GM23338 (cell line): ENCODE measurements at regions not wholly inside any gene's neighbourhood (a gene's known extent, or its start where the extent isn't known, plus 50 kb on each side); places are given as distances from the start of the nearest gene placed in this dataset.

Experiments
- CREB1 ChIP-seq: fragments of 250-450 bp; sonication (Bioruptor Pico); IDR thresholded peaks from 2 replicates; pipeline ENCODE4 v1.5.0; 2020; ENCODE audit warnings: low read depth, mild to moderate bottlenecking, moderate library complexity
- CTCF ChIP-seq, 2 experiments: fragments of 200-600 bp in 1 of 2; sonication (generic) in 1 of 2; conservative IDR thresholded peaks; 2 replicates each; pipeline versions ENCODE4 v1.5.1 to v1.6.1; 2016 to 2017; ENCODE audit warnings: antibody characterized with exemption in 2 of 2, low read depth in 2 of 2, mild to moderate bottlenecking in 2 of 2, moderate library complexity in 1 of 2
- EZH2 ChIP-seq: fragments of 200-600 bp; sonication (generic); IDR thresholded peaks from one replicate; pipeline ENCODE4 v1.8.0; 2017; ENCODE audit warnings: antibody characterized with exemption, mild to moderate bottlenecking, low read depth; ENCODE audit not compliant: unreplicated experiment
- EZH2phosphoT487 ChIP-seq: fragments of 200-600 bp; sonication (generic); IDR thresholded peaks from one replicate; pipeline ENCODE4 v1.8.1; 2018; ENCODE audit warnings: antibody characterized with exemption; ENCODE audit not compliant: unreplicated experiment
- POLR2AphosphoS5 ChIP-seq: IDR thresholded peaks from 2 replicates; pipeline ENCODE4 v1.6.1; 2016; ENCODE audit warnings: antibody characterized with exemption, low read depth
- REST ChIP-seq: IDR thresholded peaks from one replicate; pipeline ENCODE4 v1.6.1; 2018; ENCODE audit warnings: antibody characterized with exemption; ENCODE audit not compliant: unreplicated experiment
- ZNF114 ChIP-seq: fragments of 250-450 bp; sonication (Bioruptor Pico); IDR thresholded peaks from 2 replicates; pipeline ENCODE4 v1.5.0; 2020; ENCODE audit warnings: mild to moderate bottlenecking, moderate library complexity

DNA sequence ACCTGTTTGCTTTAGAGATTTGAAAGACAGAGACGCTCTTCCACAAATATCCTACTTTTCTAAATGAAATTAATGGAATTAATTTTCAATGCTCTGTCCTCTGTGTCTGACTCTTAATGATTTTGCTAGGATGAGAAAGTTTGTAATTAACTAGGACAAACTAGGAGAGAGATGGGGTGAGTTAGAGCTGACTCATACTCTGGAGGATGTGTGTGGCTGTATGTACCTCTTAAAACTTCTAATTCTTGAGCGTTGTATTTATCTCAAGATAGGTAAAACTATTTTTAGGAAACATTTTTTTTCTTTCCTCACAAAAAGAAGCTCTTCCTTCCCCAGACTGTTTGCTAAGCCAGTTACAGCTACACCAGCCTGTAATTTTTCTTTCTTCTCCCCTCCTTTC, 178.8 kb upstream of the ANKRD30A start:
- TF ChIP-seq CTCF (conservative IDR thresholded peaks at IDR 0.05; ENCODE audit: low read depth in 2 of 2) (no peak), REST (no peak), EZH2phosphoT487 (no peak), EZH2 (no peak), POLR2AphosphoS5 (no peak), CREB1 (CRISPR knock-in tag) (no peak), ZNF114 (no peak)
